GM12873 (cell line): ENCODE measurements at regions not wholly inside any gene's neighbourhood (a gene's known extent, or its start where the extent isn't known, plus 50 kb on each side); places are given as distances from the start of the nearest gene placed in this dataset.

Source experiments
- CTCF ChIP-seq: IDR thresholded peaks from 2 replicates; pipeline ENCODE4 v1.5.1; 2012; ENCODE audit warnings: low read depth, mild to moderate bottlenecking, moderate library complexity, low read length, control low read depth; ENCODE audit not compliant: insufficient read depth; ENCODE audit errors: missing control alignments

- TF ChIP-seq CTCF = no peak
These were observed 676.8 kb upstream of the RAB6C start for GRCh38 chr2:129302561-129303183.

DNA sequence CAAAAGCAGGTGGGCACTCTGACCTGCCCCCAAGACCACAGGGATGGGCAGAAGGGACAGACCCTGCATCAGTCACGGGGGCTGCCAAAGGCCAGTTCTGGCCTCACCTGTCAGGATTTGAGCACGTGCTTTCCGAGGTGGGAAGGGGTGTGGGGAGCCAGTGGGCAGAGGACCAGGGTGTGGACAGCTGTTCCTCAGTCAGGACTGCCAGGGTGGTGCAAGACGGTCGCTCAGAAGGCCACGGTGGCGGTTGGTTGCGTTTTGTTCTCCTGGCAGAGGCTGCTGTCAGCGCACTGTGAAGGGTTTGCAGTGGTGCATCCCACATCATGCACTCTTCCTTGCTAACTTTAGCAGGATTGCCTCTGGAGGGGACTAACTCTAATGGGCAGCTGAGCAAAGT, 665.3 kb upstream of the RAB6C start:
- TF ChIP-seq CTCF = no peak

- no peak for TF ChIP-seq CTCF
These were observed 660.7 kb upstream of the RAB6C start for GRCh38 chr2:129318581-129319421.

DNA sequence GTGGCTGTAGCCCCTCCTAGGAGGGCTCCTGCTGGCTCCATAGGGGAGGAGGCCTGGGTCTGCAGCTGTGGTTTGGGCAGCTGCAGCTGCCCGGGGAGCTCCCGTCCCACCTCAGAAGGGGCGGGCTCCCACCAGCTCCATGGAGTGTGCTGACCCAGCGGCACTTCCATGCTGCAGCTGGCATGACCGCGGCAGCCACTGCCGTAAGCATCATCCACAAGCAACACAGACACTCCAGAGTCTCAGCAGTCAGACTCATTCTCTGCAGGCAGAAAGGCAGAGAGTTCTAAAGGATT, 660.1 kb upstream of the RAB6C start:
- no peak for TF ChIP-seq CTCF

GRCh38 chr2:129320288-129320687, 659.2 kb upstream of the RAB6C start:
- TF ChIP-seq CTCF = no peak

GRCh38 chr2:129324349-129324748, 655.1 kb upstream of the RAB6C start:
- no peak for TF ChIP-seq CTCF

GRCh38 chr2:129325151-129325550, 654.3 kb upstream of the RAB6C start:
- TF ChIP-seq CTCF = no peak
